ENCODE measurements at regions not wholly inside any gene's neighbourhood (a gene's known extent, or its start where the extent isn't known, plus 50 kb on each side); places are given as distances from the start of the nearest gene placed in this dataset.

DNA sequence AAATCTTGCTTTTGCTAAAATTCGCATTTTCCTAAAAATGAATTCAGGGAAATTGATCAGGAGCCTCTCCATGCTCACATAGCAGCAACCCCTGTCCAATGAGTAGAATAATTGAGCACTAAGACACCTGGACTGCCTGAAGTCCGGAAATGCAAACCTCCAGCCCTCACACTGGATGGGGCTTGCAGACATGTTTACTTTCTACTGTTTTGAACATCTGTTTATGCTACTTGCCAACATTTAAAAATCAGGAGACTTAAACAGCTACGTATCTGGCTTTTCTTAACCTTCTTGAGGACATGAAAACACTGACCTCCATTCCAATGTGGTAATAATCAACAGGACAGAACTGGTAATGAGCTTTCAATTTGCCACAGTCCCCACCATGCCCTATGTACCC, 184.4 kb downstream of the SHOX2 start:
- H3K9me3 ChIP-seq, result no peaks in the 10 kb centered on the region
- no peak for TF ChIP-seq FOXS1 (CRISPR knock-in tag; IDR thresholded peaks at IDR 0.05)
- TF ChIP-seq MYC (IDR thresholded peaks at IDR 0.05; ENCODE audit: borderline replicate concordance, low read length), result no peak
- no peak for TF ChIP-seq RNF2 (IDR thresholded peaks at IDR 0.05; ENCODE audit: borderline replicate concordance, low read depth)
- no peak for TF ChIP-seq CHD2 (IDR thresholded peaks at IDR 0.05; ENCODE audit: low read length, partially characterized antibody)
- no peak for TF ChIP-seq TP53 (CRISPR knock-in tag; IDR thresholded peaks at IDR 0.05)
- TF ChIP-seq CBX2 (IDR thresholded peaks at IDR 0.05; ENCODE audit: borderline replicate concordance, low read depth), result no peak
- no peak for TF ChIP-seq FOSL2 (IDR thresholded peaks at IDR 0.05)
- TF ChIP-seq FOSL2 (CRISPR knock-in tag; IDR thresholded peaks at IDR 0.05), result no peak
- TF ChIP-seq, protein P1, sequence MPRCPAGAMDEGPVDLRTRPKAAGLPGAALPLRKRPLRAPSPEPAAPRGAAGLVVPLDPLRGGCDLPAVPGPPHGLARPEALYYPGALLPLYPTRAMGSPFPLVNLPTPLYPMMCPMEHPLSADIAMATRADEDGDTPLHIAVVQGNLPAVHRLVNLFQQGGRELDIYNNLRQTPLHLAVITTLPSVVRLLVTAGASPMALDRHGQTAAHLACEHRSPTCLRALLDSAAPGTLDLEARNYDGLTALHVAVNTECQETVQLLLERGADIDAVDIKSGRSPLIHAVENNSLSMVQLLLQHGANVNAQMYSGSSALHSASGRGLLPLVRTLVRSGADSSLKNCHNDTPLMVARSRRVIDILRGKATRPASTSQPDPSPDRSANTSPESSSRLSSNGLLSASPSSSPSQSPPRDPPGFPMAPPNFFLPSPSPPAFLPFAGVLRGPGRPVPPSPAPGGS (IDR thresholded peaks at IDR 0.05), result no peak
- TF ChIP-seq CBX8 (IDR thresholded peaks at IDR 0.05), result no peak
- no peak for TF ChIP-seq ELK1 (IDR thresholded peaks at IDR 0.05; ENCODE audit: low read depth, low read length)
- TF ChIP-seq TFCP2L1 (CRISPR knock-in tag; IDR thresholded peaks at IDR 0.05), result no peak
- no peak for TF ChIP-seq PBX3 (IDR thresholded peaks at IDR 0.05)
- TF ChIP-seq MAX (IDR thresholded peaks at IDR 0.05), result no peak
- no peak for TF ChIP-seq PHF8 (IDR thresholded peaks at IDR 0.05; ENCODE audit: borderline replicate concordance, low read depth)
- no peak for TF ChIP-seq ESRRA (IDR thresholded peaks at IDR 0.05; ENCODE audit: borderline replicate concordance, low read length)
- WGBS (ENCODE audit: missing lambda C conversion rate), result 5% methylated on average over 3 of the region's 3 CpGs
- no peaks in the 10 kb centered on the region for H3K4me1 ChIP-seq
- no peak overlapping the region for H3K4me2 ChIP-seq
- no peak overlapping the region for H3K27ac ChIP-seq
- ChIA-PET POLR2A (no interaction called here), CTCF (no interaction called here)
- no peak overlapping the region for H3K4me3 ChIP-seq
- DNase-seq (ENCODE audit: low read depth in 1 of 2, low spot score in 1 of 2), result no peak
- ATAC-seq, result no peak
- FAIRE-seq, result no peak

DNA sequence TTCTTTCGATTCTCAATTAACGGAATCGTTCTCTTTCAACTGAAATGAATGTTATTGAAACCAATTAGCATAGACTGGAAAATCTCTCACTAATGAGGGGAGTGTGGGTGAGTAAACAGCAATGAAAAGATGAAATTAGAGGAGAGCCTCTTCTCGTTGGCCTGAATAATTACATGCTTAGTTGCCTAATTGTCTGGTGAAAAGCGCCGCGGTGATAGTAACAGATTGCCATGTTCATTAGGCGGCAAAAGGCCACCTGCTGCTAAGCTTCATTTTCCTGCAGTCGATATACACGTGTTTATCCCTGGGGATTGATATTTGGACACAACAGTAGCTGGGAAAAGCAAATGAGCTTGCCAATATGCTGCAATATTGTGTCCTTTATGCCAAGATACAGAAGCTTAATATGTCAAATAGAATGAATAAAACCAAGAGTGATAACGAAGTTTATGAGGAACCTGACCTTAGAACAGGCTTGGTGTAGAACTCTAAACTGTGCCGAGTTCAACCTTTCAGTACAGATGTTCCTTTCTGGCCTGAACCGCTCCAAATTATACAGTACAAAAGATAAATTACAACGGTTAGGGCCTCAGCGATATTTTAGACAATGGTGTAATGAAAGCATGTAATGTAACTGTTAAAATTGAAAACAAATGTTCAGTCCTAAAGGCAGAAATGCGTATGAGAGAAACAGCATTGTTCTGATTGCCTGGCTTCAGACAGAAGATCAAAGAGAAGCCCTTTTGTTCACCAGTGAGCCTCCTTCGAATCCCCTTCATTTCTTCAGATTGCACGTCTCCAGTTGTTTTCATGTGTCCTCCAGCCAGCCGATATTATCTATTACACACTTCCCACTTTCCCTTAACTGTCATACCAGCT, 185.2 kb downstream of the SHOX2 start:
- ChIA-PET CTCF (no interaction called here), POLR2A (no interaction called here)
- H3K9me3 ChIP-seq, result no peaks in the 10 kb centered on the region
- no peak overlapping the region for H3K4me2 ChIP-seq
- WGBS (ENCODE audit: missing lambda C conversion rate), result 61% methylated on average over 19 of the region's 19 CpGs
- ATAC-seq (no peak), FAIRE-seq (no peak), DNase-seq (ENCODE audit: low read depth in 1 of 2, low spot score in 1 of 2) (no peak)
- no peak overlapping the region for H3K4me3 ChIP-seq
- H3K4me1 ChIP-seq, result no peaks in the 10 kb centered on the region
- H3K27ac ChIP-seq, result no peak overlapping the region
- TF ChIP-seq CEBPB (IDR thresholded peaks at IDR 0.05) (no peak), USF2 (IDR thresholded peaks at IDR 0.05) (no peak), RAD21 (conservative IDR thresholded peaks at IDR 0.05 in 1 of 2, IDR thresholded peaks at IDR 0.05 in 1 of 2) (no peak)
